Fibroblast of mammary gland (primary cell): ENCODE measurements at regions not wholly inside any gene's neighbourhood (a gene's known extent, or its start where the extent isn't known, plus 50 kb on each side); places are given as distances from the start of the nearest gene placed in this dataset.
A peak's percentile ranks its signal among the peaks of the same experiment; 100 is the strongest.

Source experiments
- DNase-seq: peaks from one replicate; pipeline ENCODE4 v3.0.0-alpha.2; 2010; ENCODE audit warnings: low read depth
- H3K4me3 ChIP-seq: 2 replicates; pipeline ENCODE4 v1.5.1; 2011; ENCODE audit warnings: low read depth, mild to moderate bottlenecking, low read length, moderate library complexity; ENCODE audit not compliant: control insufficient read depth
- CTCF ChIP-seq: conservative IDR thresholded peaks from 2 replicates; pipeline ENCODE4 v1.5.1; 2011; ENCODE audit warnings: low read depth, low read length, inconsistent platforms; ENCODE audit not compliant: control insufficient read depth, insufficient read depth

DNA sequence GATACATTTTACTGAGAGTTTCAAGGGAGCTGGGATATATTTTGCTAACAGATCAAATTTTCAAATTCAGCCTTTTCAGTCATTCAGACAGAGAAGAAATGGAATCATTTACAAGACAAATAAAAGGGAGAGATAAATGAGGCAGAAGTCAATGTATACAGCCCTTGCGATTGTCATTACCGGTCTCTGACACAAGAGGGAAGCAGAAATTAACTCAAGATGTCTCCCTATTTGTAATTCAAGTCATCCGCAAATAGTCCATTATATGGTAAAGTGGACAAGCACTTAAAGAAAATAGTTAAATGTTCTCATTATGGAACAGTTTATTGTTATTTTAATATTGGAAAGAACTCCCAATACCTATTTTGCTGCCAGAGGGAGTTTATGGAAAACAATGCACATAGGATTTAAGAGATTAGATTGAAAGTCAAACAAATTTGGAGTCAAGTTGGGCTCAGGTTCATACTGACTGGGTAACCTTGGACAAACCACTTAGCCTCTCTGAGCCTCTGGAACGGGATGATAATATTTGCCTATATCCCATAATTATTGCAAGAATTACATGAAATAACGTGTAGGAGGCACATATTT, 89.3 kb upstream of the PRKCQ start:
- TF ChIP-seq CTCF, result peak; percentile 82
- H3K4me3 ChIP-seq, result no peak overlapping the region
- DNase-seq, result peak; percentile 73

DNA sequence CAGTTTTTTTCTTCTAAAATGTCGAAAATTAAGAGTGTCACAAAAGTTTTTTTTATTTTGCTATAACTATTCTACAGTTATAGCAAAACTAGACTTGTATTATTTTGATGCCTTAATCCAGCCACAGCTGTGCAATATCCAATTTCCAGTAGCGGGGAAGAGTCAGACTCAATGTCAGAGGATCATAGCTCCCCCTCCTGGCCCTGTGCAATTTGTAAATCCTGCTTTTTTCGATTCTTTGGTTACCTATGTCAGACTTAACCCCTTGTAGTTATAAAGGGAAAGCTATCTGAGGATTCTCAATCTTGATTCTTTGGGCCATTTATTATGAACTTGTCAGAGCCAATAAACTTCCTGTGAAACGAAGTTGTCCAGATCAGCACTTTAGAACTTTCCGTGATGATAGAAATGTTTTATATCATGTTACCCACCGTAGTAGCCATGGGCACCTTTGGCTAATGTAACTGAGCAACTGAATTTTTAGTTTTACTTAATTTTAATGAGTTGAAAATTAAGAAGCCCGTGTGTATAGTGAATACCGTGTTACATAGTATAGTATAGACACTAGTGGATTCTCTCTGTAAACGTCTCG, 87.7 kb upstream of the PRKCQ start:
- TF ChIP-seq CTCF, result peak; percentile 63
- H3K4me3 ChIP-seq, result no peak overlapping the region
- peak; percentile 54 for DNase-seq

GRCh38 chr10:6667150-6667549, 87.1 kb upstream of the PRKCQ start:
- no peak for TF ChIP-seq CTCF
- no peak for DNase-seq
- H3K4me3 ChIP-seq, result no peak overlapping the region

GRCh38 chr10:6665847-6666246, 85.8 kb upstream of the PRKCQ start:
- no peak overlapping the region for H3K4me3 ChIP-seq
- no peak for DNase-seq

DNA sequence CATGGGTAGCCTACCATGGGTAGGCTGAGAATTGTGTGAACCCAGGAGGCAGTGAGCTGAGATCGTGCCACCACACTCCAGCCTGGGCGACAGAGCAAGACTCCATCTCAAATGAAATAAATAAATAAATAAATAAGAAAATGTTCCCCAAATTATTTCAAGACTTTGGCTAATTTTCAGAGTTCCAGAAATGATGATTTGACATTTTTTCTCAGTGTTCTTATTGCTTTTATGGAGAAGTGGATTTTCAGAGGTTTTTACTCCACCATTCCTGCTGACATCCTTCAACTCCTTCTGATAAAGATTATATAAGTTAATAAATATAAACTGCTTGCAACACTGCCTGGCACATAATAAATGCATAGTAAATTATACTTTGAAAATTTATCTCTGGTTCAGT, 80.4 kb upstream of the PRKCQ start:
- no peak for DNase-seq
- TF ChIP-seq CTCF, result no peak
- no peak overlapping the region for H3K4me3 ChIP-seq

More at GRCh38 chr10:6665847-6666246, 85.8 kb upstream of the PRKCQ start:
- TF ChIP-seq CTCF, result no peak

- no peak for DNase-seq
- no peak for TF ChIP-seq CTCF
- no peak overlapping the region for H3K4me3 ChIP-seq
These were observed 79.4 kb upstream of the PRKCQ start for GRCh38 chr10:6659451-6659850.

GRCh38 chr10:6657669-6658068, 77.6 kb upstream of the PRKCQ start:
- no peak overlapping the region for H3K4me3 ChIP-seq
- no peak for DNase-seq
- TF ChIP-seq CTCF, result no peak
